PC-3 (cell line): ENCODE measurements at regions not wholly inside any gene's neighbourhood (a gene's known extent, or its start where the extent isn't known, plus 50 kb on each side); places are given as distances from the start of the nearest gene placed in this dataset.

Source experiments
- ATAC-seq: fragments of 200-7000 bp; cut with Tn5 transposase; 2 replicates; pipeline ENCODE4 v1.9.1; 2020; ENCODE audit warnings: mild to moderate bottlenecking, moderate library complexity
- BruUV-seq: library from RNA; stranded (reverse); fragments of 400-500 nt; replicated peaks from 2 replicates; lab custom pipeline; 2021; lab: Mats Ljungman, UMichigan
- CTCF ChIA-PET: fragments of 300-600 bp; sonication (Branson Sonifier 250); formaldehyde crosslinking; loops from one replicate; lab custom pipeline; 2022; ENCODE audit warnings: antibody characterized with exemption; lab: Charles Lee
- POLR2A ChIA-PET: fragments of 300-600 bp; sonication (Branson Sonifier 250); formaldehyde crosslinking; loops from one replicate; lab custom pipeline; 2022; ENCODE audit warnings: antibody characterized with exemption; ENCODE audit not compliant: unreplicated experiment; lab: Charles Lee
- DNase-seq: peaks from one replicate; pipeline ENCODE4 v3.0.0-alpha.2; 2015
- H2AFZ ChIP-seq: fragments of 300-600 bp; sonication (generic); 2 replicates; pipeline ENCODE4 v1.6.0; 2016; ENCODE audit warnings: antibody characterized with exemption, low read length
- H3F3A ChIP-seq: fragments of 300-600 bp; sonication (generic); one replicate; pipeline ENCODE4 v1.6.0; 2017; ENCODE audit warnings: antibody characterized with exemption, low read length, control low read depth, mild to moderate bottlenecking; ENCODE audit not compliant: unreplicated experiment
- H3K27ac ChIP-seq: fragments of 300-600 bp; sonication (generic); 2 replicates; pipeline ENCODE4 v1.5.1; 2016; ENCODE audit warnings: mild to moderate bottlenecking, low read length
- H3K27me3 ChIP-seq: fragments of 300-600 bp; sonication (generic); 2 replicates; pipeline ENCODE4 v1.6.1; 2016; ENCODE audit warnings: low read length, mixed read lengths
- H3K36me3 ChIP-seq: fragments of 300-600 bp; sonication (generic); 2 replicates; pipeline ENCODE4 v1.6.1; 2016; ENCODE audit warnings: low read depth, mixed run types, low read length, mixed read lengths
- H3K4me1 ChIP-seq: fragments of 300-600 bp; sonication (generic); 2 replicates; pipeline ENCODE4 v1.5.1; 2016; ENCODE audit warnings: low read length; ENCODE audit not compliant: insufficient read depth
- H3K4me2 ChIP-seq: fragments of 300-600 bp; sonication (generic); 2 replicates; pipeline ENCODE4 v1.6.0; 2016; ENCODE audit warnings: low read length
- H3K4me3 ChIP-seq: fragments of 300-600 bp; sonication (generic); 2 replicates; pipeline ENCODE4 v1.5.1; 2016; ENCODE audit warnings: mild to moderate bottlenecking, low read length, mixed read lengths
- H3K79me2 ChIP-seq: fragments of 300-600 bp; sonication (generic); 2 replicates; pipeline ENCODE4 v1.6.1; 2017; ENCODE audit warnings: low read length, mixed read lengths
- H3K9ac ChIP-seq: fragments of 300-600 bp; sonication (generic); 2 replicates; pipeline ENCODE4 v1.6.0; 2016; ENCODE audit warnings: mild to moderate bottlenecking, low read length
- H3K9me2 ChIP-seq: fragments of 300-600 bp; sonication (generic); replicated peaks from 2 replicates; pipeline ENCODE4 v1.6.1; 2016; ENCODE audit warnings: mixed run types, low read length, mixed read lengths
- H3K9me3 ChIP-seq: fragments of 300-600 bp; sonication (generic); 2 replicates; pipeline ENCODE4 v1.6.1; 2016; ENCODE audit warnings: low read length, mixed read lengths
- H4K20me1 ChIP-seq: fragments of 300-600 bp; sonication (generic); 2 replicates; pipeline ENCODE4 v1.6.1; 2016; ENCODE audit warnings: low read length, mixed read lengths
- EZH2 ChIP-seq: fragments of 300-600 bp; sonication (generic); IDR thresholded peaks from one replicate; pipeline ENCODE4 v1.6.1; 2017; ENCODE audit warnings: antibody characterized with exemption, mild to moderate bottlenecking, low read length; ENCODE audit not compliant: unreplicated experiment
- EZH2phosphoT487 ChIP-seq: fragments of 300-600 bp; sonication (generic); IDR thresholded peaks from 2 replicates; pipeline ENCODE4 v1.6.1; 2018; ENCODE audit warnings: mild to moderate bottlenecking, antibody characterized with exemption, low read length, borderline replicate concordance
- intact Hi-C: fragments of 100-400 bp; cut with micrococcal nuclease; formaldehyde crosslinking; loops from 2 replicates; pipeline ENCODE4 v1.9.0; 2023
- TF ChIP-seq, protein P1 (sequence below): fragments of 300-600 bp; sonication (generic); conservative IDR thresholded peaks from 2 replicates; pipeline ENCODE4 v1.5.1; 2017; ENCODE audit warnings: antibody characterized with exemption, low read depth, mild to moderate bottlenecking, low read length

DNA sequence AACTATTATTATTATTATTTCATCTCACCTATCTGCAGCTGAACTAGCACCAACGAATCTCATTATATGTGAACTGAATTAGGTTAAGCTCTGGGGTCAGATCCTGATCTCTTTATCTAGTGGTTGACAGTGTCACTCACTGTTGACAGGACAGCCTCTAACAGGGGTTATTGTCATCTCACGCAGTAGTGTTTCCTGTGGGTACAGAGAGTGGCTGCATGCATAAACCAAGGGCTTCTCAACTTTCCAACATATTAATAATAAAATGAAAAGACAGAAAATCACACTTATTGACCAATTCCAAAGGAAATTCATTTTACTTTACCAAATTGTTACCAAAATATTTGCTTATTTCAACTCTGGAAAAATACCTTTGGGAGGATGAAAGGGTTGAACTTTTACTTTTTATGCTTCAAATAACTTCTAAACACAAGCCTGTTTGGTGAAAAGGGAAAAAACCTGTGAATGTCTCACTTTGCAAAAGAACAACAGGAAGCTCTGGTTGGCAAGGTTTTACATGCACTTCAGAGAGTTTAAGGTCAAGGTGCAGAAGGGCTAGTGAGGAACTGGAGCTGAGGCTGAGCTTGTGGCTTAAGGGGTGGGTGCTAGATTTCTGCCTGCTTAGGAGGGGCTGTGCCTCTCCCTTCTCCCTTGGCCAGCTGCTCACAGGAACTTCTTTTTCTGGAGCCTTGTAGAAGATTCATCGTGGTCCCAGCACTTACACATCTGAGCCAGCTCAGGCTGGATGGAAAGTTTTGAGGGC, 72.6 kb downstream of the CTAGE1 start:
- H3K9me2 ChIP-seq, result no peaks in the 10 kb centered on the region
- H2AFZ ChIP-seq, result no peak overlapping the region
- CTCF ChIA-PET, result no interaction called here
- ATAC-seq, result no peak
- no peak overlapping the region for H3K4me2 ChIP-seq
- no peak overlapping the region for H3K27ac ChIP-seq
- H3K9ac ChIP-seq, result no peak overlapping the region
- H3K9me3 ChIP-seq, result no peaks in the 10 kb centered on the region
- POLR2A ChIA-PET, result interaction anchor here (0.7 kb wide), 1 partner anchor 408 kb away, joined by 3 read pairs; no protein-coding TSS in a partner anchor
- no peaks in the 10 kb centered on the region for H3F3A ChIP-seq
- H3K79me2 ChIP-seq, result peaks cover 5% of the 10 kb centered on the region; the same call in 1 of the 2 replicates
- no peak for DNase-seq
- BruUV-seq, result no TSS peak
- peaks cover 59% of the 10 kb centered on the region for H3K4me1 ChIP-seq
- intact Hi-C loops, result loop anchor here (5.0 kb wide), 3 partner anchors 42 to 217 kb away; partner anchors contain the start of gene GATA6
- TF ChIP-seq EZH2 (no peak), EZH2phosphoT487 (no peak)
- TF ChIP-seq, protein P1, sequence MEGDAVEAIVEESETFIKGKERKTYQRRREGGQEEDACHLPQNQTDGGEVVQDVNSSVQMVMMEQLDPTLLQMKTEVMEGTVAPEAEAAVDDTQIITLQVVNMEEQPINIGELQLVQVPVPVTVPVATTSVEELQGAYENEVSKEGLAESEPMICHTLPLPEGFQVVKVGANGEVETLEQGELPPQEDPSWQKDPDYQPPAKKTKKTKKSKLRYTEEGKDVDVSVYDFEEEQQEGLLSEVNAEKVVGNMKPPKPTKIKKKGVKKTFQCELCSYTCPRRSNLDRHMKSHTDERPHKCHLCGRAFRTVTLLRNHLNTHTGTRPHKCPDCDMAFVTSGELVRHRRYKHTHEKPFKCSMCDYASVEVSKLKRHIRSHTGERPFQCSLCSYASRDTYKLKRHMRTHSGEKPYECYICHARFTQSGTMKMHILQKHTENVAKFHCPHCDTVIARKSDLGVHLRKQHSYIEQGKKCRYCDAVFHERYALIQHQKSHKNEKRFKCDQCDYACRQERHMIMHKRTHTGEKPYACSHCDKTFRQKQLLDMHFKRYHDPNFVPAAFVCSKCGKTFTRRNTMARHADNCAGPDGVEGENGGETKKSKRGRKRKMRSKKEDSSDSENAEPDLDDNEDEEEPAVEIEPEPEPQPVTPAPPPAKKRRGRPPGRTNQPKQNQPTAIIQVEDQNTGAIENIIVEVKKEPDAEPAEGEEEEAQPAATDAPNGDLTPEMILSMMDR, result no peak
- H3K4me3 ChIP-seq, result no peak overlapping the region
- no peaks in the 10 kb centered on the region for H4K20me1 ChIP-seq
- H3K27me3 ChIP-seq, result no peaks in the 10 kb centered on the region
- H3K36me3 ChIP-seq, result no peaks in the 10 kb centered on the region

DNA sequence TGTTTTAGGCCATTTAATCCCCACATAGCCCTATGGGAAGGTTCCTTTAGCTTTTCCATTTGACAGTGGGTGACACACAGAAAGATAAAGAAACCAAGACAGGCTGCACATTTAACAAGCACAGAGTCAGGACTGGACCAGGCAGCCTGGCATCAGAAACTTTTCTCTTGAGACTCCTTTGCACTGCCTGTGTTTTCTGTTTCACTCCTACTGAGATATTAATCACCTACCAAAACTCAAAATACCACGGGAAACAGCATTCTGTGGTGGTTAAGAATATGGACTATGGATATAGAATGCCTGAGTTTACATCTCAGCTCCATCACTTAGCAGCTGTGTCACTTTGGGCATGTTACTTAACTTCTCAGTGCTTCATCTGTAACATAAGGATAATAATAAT, 73.3 kb downstream of the CTAGE1 start:
- TF ChIP-seq, protein P1, result no peak
- TF ChIP-seq EZH2phosphoT487 (no peak), EZH2 (no peak)
- Histone ChIP-seq H3K9me2 (no peaks in the 10 kb centered on the region), H3K36me3 (no peaks in the 10 kb centered on the region), H2AFZ (no peak overlapping the region), H3K4me3 (no peak overlapping the region), H3K27ac (no peak overlapping the region), H3K9ac (no peak overlapping the region), H3K4me2 (no peak overlapping the region), H3K4me1 (peaks cover 53% of the 10 kb centered on the region), H3K27me3 (no peaks in the 10 kb centered on the region), H3F3A (no peaks in the 10 kb centered on the region), H4K20me1 (no peaks in the 10 kb centered on the region), H3K9me3 (no peaks in the 10 kb centered on the region), H3K79me2 (peaks cover 5% of the 10 kb centered on the region; the same call in 1 of the 2 replicates)
- BruUV-seq, result no TSS peak
- CTCF ChIA-PET, result no interaction called here
- POLR2A ChIA-PET, result no interaction called here
- DNase-seq, result no peak
- intact Hi-C loops, result no loop called here
- no peak for ATAC-seq

DNA sequence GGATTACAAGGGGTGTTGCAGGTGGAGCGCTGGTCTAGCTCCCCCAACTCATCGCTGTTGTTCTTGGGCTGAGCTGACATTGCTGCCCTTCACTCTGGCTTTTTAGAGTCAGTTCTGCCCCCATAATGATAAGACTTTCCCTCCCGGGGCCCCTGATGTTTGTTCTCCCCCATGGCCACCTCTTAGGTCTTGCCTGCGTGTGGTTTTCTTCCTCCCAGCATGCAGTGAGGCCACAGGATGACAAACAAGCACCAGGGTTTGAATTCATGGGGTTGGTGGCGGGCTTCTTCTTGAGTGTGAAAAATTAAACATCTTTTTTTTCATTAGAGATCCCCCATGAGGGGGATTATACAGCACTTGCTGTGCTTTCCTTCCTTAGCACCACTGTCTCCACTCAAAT, 74.1 kb downstream of the CTAGE1 start:
- H3K4me1 ChIP-seq, result peaks cover 45% of the 10 kb centered on the region
- H3K9me3 ChIP-seq, result no peaks in the 10 kb centered on the region
- H3K36me3 ChIP-seq, result no peaks in the 10 kb centered on the region
- POLR2A ChIA-PET, result no interaction called here
- intact Hi-C loops, result no loop called here
- H3K4me2 ChIP-seq, result no peak overlapping the region
- H3K9me2 ChIP-seq, result no peaks in the 10 kb centered on the region
- DNase-seq, result no peak
- BruUV-seq, result no TSS peak
- H3K4me3 ChIP-seq, result no peak overlapping the region
- CTCF ChIA-PET, result no interaction called here
- no peaks in the 10 kb centered on the region for H3K27me3 ChIP-seq
- TF ChIP-seq EZH2 (no peak), EZH2phosphoT487 (no peak)
- TF ChIP-seq, protein P1, result no peak
- peaks cover 5% of the 10 kb centered on the region; the same call in 1 of the 2 replicates for H3K79me2 ChIP-seq
- no peaks in the 10 kb centered on the region for H4K20me1 ChIP-seq
- no peak for ATAC-seq
- no peak overlapping the region for H3K27ac ChIP-seq
- H3K9ac ChIP-seq, result no peak overlapping the region
- no peak overlapping the region for H2AFZ ChIP-seq
- no peaks in the 10 kb centered on the region for H3F3A ChIP-seq
